Activated CD8-positive, alpha-beta memory T cell treated with anti-CD3 and anti-CD28 coated beads, Interleukin-2, amount 50 U/mL, for 24 hours (primary cell): ENCODE measurements at regions not wholly inside any gene's neighbourhood (a gene's known extent, or its start where the extent isn't known, plus 50 kb on each side); places are given as distances from the start of the nearest gene placed in this dataset.

Experiments
- DNase-seq: peaks from one replicate; pipeline ENCODE4 v3.0.0-alpha.2; 2020; ENCODE audit errors: extremely low read depth

GRCh38 chr6:137779982-137780381 lies 87.1 kb upstream of the TNFAIP3 start:
- DNase-seq = no peak

- DNase-seq = no peak
Observed at GRCh38 chr6:137780447-137781034, 86.5 kb upstream of the TNFAIP3 start.

- no peak for DNase-seq
Observed at GRCh38 chr6:137781639-137782038, 85.4 kb upstream of the TNFAIP3 start.

GRCh38 chr6:137782166-137783039 lies 84.7 kb upstream of the TNFAIP3 start:
- DNase-seq = no peak

- no peak for DNase-seq
Observed at GRCh38 chr6:137783710-137784109, 83.3 kb upstream of the TNFAIP3 start.

- DNase-seq = no peak
Observed at GRCh38 chr6:137784583-137784982, 82.5 kb upstream of the TNFAIP3 start.

- DNase-seq = no peak
Observed at GRCh38 chr6:137787016-137787415, 80.0 kb upstream of the TNFAIP3 start.

GRCh38 chr6:137788248-137788647 lies 78.8 kb upstream of the TNFAIP3 start:
- no peak for DNase-seq

- no peak for DNase-seq
Observed at GRCh38 chr6:137791281-137792159, 75.5 kb upstream of the TNFAIP3 start.

GRCh38 chr6:137792160-137793033 lies 74.7 kb upstream of the TNFAIP3 start:
- no peak for DNase-seq

- no peak for DNase-seq
Observed at GRCh38 chr6:137793805-137794515, 73.1 kb upstream of the TNFAIP3 start.

- no peak for DNase-seq
Observed at GRCh38 chr6:137794516-137795201, 72.4 kb upstream of the TNFAIP3 start.

GRCh38 chr6:137795501-137795900 lies 71.6 kb upstream of the TNFAIP3 start:
- no peak for DNase-seq

- no peak for DNase-seq
Observed at GRCh38 chr6:137798261-137798660, 68.8 kb upstream of the TNFAIP3 start.

- DNase-seq = no peak
Observed at GRCh38 chr6:137798846-137799245, 68.2 kb upstream of the TNFAIP3 start.

GRCh38 chr6:137799950-137800568 lies 67.0 kb upstream of the TNFAIP3 start:
- peak; percentile 24 for DNase-seq

- DNase-seq = no peak
Observed at GRCh38 chr6:137800762-137801161, 66.3 kb upstream of the TNFAIP3 start.

- no peak for DNase-seq
Observed at GRCh38 chr6:137801352-137802114, 65.5 kb upstream of the TNFAIP3 start.
